Right lobe of liver (tissue), 6 donors: ENCODE measurements at regions not wholly inside any gene's neighbourhood (a gene's known extent, or its start where the extent isn't known, plus 50 kb on each side); places are given as distances from the start of the nearest gene placed in this dataset.
A peak's percentile ranks its signal among the peaks of the same experiment; 100 is the strongest.

Experiments used
- ATAC-seq, 4 donors: fragments of 200-7000 bp; cut with Tn5 transposase; one replicate each; pipeline ENCODE4 v1.9.1; 2020; ENCODE audit warnings: mild to moderate bottlenecking in 4 of 4, moderate library complexity in 4 of 4
- DNase-seq, 3 donors: peaks; one replicate each; pipeline ENCODE4 v3.0.0-alpha.2; 2020
- H3K27ac ChIP-seq, 3 donors: fragments of 200-600 bp; one replicate each; pipeline ENCODE4 v1.8.0; 2022
- H3K27me3 ChIP-seq, 2 donors: fragments of 200-600 bp; one replicate each; pipeline ENCODE4 v1.8.0; 2022
- H3K36me3 ChIP-seq, 4 donors: fragments of 200-600 bp; sonication (generic) in 1 of 4; one replicate each; pipeline versions ENCODE4 v1.5.1 to v1.8.0; 2017 to 2022; ENCODE audit warnings: control low read depth in 1 of 4
- H3K4me1 ChIP-seq, 4 donors: fragments of 200-600 bp; sonication (generic) in 1 of 4; one replicate each; pipeline versions ENCODE4 v1.5.1 to v1.8.0; 2017 to 2022; ENCODE audit warnings: control low read depth in 1 of 4
- H3K4me3 ChIP-seq, 3 donors: fragments of 200-600 bp; one replicate each; pipeline ENCODE4 v1.8.0; 2022
- H3K9me3 ChIP-seq, 4 donors: fragments of 200-600 bp; sonication (generic) in 1 of 4; one replicate each; pipeline versions ENCODE4 v1.5.1 to v1.8.0; 2017 to 2022; ENCODE audit warnings: control low read depth in 1 of 4
- POLR2A ChIP-seq: fragments of 450-650 bp; IDR thresholded peaks from one replicate; pipeline ENCODE4 v1.6.1; 2017; ENCODE audit warnings: antibody characterized with exemption, mild to moderate bottlenecking
- WGBS: methylation state at CpG from one replicate; pipeline ENCODE4 v1.1.6; 2018; ENCODE audit warnings: low coverage, low lambda C conversion rate; ENCODE audit not compliant: insufficient coverage; ENCODE audit errors: missing lambda C conversion rate; 5-methylcytosine and 5-hydroxymethylcytosine counted together
- intact Hi-C, 2 donors: fragments of 100-400 bp; cut with DNase I; formaldehyde crosslinking; loops; one replicate each; pipeline versions ENCODE4 v1.11.2 to v1.14.1; 2022
- TF ChIP-seq, protein P1 (sequence below), 4 donors: fragments of 200-600 bp in 3 of 4; fragments of 450-650 bp in 1 of 4; IDR thresholded peaks; one replicate each; pipeline versions ENCODE4 v1.5.1 to v1.8.0; 2016 to 2022; ENCODE audit warnings: antibody characterized with exemption in 4 of 4, mild to moderate bottlenecking in 2 of 4
- donor health status: DM: no; HTN: yes; CAD: no.
- donor health status: DM: no; HTN: no; CAD: no.
- donor health status: DM: no; HTN: no; CAD: no.
- donor health status: DM: no; HTN: yes; CAD: no.
- donor health status: DM: no; HTN: yes; CAD: no.

GRCh38 chr1:60281360-60281932 is 207.9 kb upstream of the C1orf87 start:
- intact Hi-C loops = no loop called here
- TF ChIP-seq, protein P1, sequence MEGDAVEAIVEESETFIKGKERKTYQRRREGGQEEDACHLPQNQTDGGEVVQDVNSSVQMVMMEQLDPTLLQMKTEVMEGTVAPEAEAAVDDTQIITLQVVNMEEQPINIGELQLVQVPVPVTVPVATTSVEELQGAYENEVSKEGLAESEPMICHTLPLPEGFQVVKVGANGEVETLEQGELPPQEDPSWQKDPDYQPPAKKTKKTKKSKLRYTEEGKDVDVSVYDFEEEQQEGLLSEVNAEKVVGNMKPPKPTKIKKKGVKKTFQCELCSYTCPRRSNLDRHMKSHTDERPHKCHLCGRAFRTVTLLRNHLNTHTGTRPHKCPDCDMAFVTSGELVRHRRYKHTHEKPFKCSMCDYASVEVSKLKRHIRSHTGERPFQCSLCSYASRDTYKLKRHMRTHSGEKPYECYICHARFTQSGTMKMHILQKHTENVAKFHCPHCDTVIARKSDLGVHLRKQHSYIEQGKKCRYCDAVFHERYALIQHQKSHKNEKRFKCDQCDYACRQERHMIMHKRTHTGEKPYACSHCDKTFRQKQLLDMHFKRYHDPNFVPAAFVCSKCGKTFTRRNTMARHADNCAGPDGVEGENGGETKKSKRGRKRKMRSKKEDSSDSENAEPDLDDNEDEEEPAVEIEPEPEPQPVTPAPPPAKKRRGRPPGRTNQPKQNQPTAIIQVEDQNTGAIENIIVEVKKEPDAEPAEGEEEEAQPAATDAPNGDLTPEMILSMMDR (IDR thresholded peaks at IDR 0.05) = peak; percentile 89 to 93 (median 91)
- TF ChIP-seq POLR2A = no peak
- DNase-seq = peak; percentile 64 to 76 (median 70)
- peak overlapping the region in 1 of 3 donors; percentile 11 for H3K4me3 ChIP-seq
- no peaks in the 10 kb centered on the region for H3K27me3 ChIP-seq
- peak overlapping the region in 2 of 3 donors; percentile 13 to 74 for H3K27ac ChIP-seq
- WGBS = 7% methylated on average over 9 of the region's 9 CpGs
- no peaks in the 10 kb centered on the region for H3K36me3 ChIP-seq
- no peaks in the 10 kb centered on the region for H3K9me3 ChIP-seq
- peaks cover 0 to 45% (median 6%) of the 10 kb centered on the region in 4 donors for H3K4me1 ChIP-seq
- ATAC-seq = peak; percentile 96 to 99 (median 98)

GRCh38 chr1:60280819-60281218 is 207.2 kb upstream of the C1orf87 start:
- H3K9me3 ChIP-seq = no peaks in the 10 kb centered on the region
- 24% methylated on average over 4 of the region's 4 CpGs for WGBS
- H3K36me3 ChIP-seq = no peaks in the 10 kb centered on the region
- DNase-seq (peak in 1 of 3 donors; percentile 57), ATAC-seq (peak; percentile 46 to 75 (median 69))
- peak overlapping the region in 1 of 3 donors; percentile 11 for H3K4me3 ChIP-seq
- peak overlapping the region in 2 of 3 donors; percentile 13 to 74 for H3K27ac ChIP-seq
- intact Hi-C loops = no loop called here
- H3K27me3 ChIP-seq = no peaks in the 10 kb centered on the region
- peaks cover 0 to 51% (median 8%) of the 10 kb centered on the region in 4 donors for H3K4me1 ChIP-seq
- TF ChIP-seq POLR2A = no peak
- TF ChIP-seq, protein P1 (IDR thresholded peaks at IDR 0.05) = no peak

GRCh38 chr1:60280256-60280655 is 206.7 kb upstream of the C1orf87 start:
- Histone ChIP-seq H3K27ac (peak overlapping the region in 2 of 3 donors; percentile 13 to 74), H3K4me1 (peaks cover 0 to 56% (median 10%) of the 10 kb centered on the region in 4 donors), H3K27me3 (no peaks in the 10 kb centered on the region), H3K36me3 (no peaks in the 10 kb centered on the region), H3K9me3 (no peaks in the 10 kb centered on the region), H3K4me3 (no peak overlapping the region)
- DNase-seq = peak in 1 of 3 donors; percentile 47
- 26% methylated on average over 3 of the region's 3 CpGs for WGBS
- peak in 2 of 4 donors; percentile 11 to 22 for ATAC-seq
- intact Hi-C loops = no loop called here
- TF ChIP-seq, protein P1 (IDR thresholded peaks at IDR 0.05) = no peak
- TF ChIP-seq POLR2A = no peak

- Histone ChIP-seq H3K27me3 (no peaks in the 10 kb centered on the region), H3K36me3 (no peaks in the 10 kb centered on the region), H3K9me3 (no peaks in the 10 kb centered on the region), H3K4me1 (peaks cover 0 to 59% (median 10%) of the 10 kb centered on the region in 4 donors), H3K27ac (peak overlapping the region in 1 of 3 donors; percentile 74), H3K4me3 (no peak overlapping the region)
- TF ChIP-seq, protein P1 (IDR thresholded peaks at IDR 0.05) = no peak
- no peak for TF ChIP-seq POLR2A
- no peak for DNase-seq
- intact Hi-C loops = loop anchor here in 1 of 2 donors (10.0 kb wide), 1 partner anchor 765 kb away; no protein-coding TSS in a partner anchor
- no peak for ATAC-seq
These were observed 206.2 kb upstream of the C1orf87 start for GRCh38 chr1:60279798-60280197.
